OCI-LY7 (cell line): ENCODE measurements at regions not wholly inside any gene's neighbourhood (a gene's known extent, or its start where the extent isn't known, plus 50 kb on each side); places are given as distances from the start of the nearest gene placed in this dataset.
"Not testable (repeated sequence)": the region's sequence is repeated elsewhere in the genome, so short reads cannot be mapped to it uniquely, and the experiment has no call there.

Experiments
- BruUV-seq: library from RNA; stranded (reverse); fragments of 400-500 nt; replicated peaks from 2 replicates; lab custom pipeline; 2021; lab: Mats Ljungman, UMichigan
- CTCF ChIA-PET: fragments of 300-600 bp; sonication (Branson Sonifier 250); formaldehyde crosslinking; loops from one replicate; lab custom pipeline; 2022; ENCODE audit warnings: antibody characterized with exemption; ENCODE audit not compliant: unreplicated experiment; lab: Charles Lee
- POLR2A ChIA-PET: fragments of 300-600 bp; sonication (Branson Sonifier 250); formaldehyde crosslinking; loops from one replicate; lab custom pipeline; 2022; ENCODE audit warnings: antibody characterized with exemption; lab: Charles Lee
- DNase-seq: peaks from one replicate; pipeline ENCODE4 v3.0.0-alpha.2; 2015; ENCODE audit warnings: low spot score
- H2AFZ ChIP-seq: fragments of 200-600 bp; sonication (generic), shearing (Covaris generic); 2 replicates; pipeline ENCODE4 v1.6.1; 2014; ENCODE audit warnings: mild to moderate bottlenecking, antibody characterized with exemption, low read length, moderate library complexity
- H3K27ac ChIP-seq: fragments of 200-600 bp; sonication (generic); 2 replicates; pipeline ENCODE4 v1.5.1; 2014; ENCODE audit warnings: mixed run types, low read depth, mild to moderate bottlenecking, moderate library complexity, low read length, inconsistent platforms; ENCODE audit not compliant: poor library complexity, severe bottlenecking
- H3K36me3 ChIP-seq: fragments of 200-600 bp; sonication (generic); 2 replicates; pipeline ENCODE4 v1.6.1; 2014; ENCODE audit warnings: mild to moderate bottlenecking, antibody characterized with exemption, low read length, moderate library complexity, mixed read lengths; ENCODE audit not compliant: insufficient read depth
- H3K4me1 ChIP-seq: fragments of 200-600 bp; sonication (generic); 2 replicates; pipeline ENCODE4 v1.5.1; 2014; ENCODE audit warnings: mild to moderate bottlenecking, low read length; ENCODE audit not compliant: insufficient read depth, poor library complexity, severe bottlenecking
- H3K4me2 ChIP-seq: fragments of 200-600 bp; sonication (generic); 2 replicates; pipeline ENCODE4 v1.6.1; 2014; ENCODE audit warnings: mild to moderate bottlenecking, low read length
- H3K4me3 ChIP-seq: fragments of 200-600 bp; sonication (generic); 2 replicates; pipeline ENCODE4 v1.5.1; 2014; ENCODE audit warnings: mild to moderate bottlenecking, low read depth, low read length; ENCODE audit not compliant: poor library complexity, severe bottlenecking
- H3K79me2 ChIP-seq: fragments of 200-600 bp; sonication (generic); 2 replicates; pipeline ENCODE4 v1.6.1; 2016; ENCODE audit warnings: low read depth, mild to moderate bottlenecking, low read length, moderate library complexity, mixed read lengths; ENCODE audit not compliant: insufficient read depth
- H3K9me2 ChIP-seq: fragments of 200-600 bp; sonication (generic); 2 replicates; pipeline ENCODE4 v1.6.1; 2016; ENCODE audit warnings: mild to moderate bottlenecking, low read length, mixed read lengths; ENCODE audit not compliant: insufficient read depth
- H3K9me3 ChIP-seq: fragments of 200-600 bp; sonication (generic); 2 replicates; pipeline ENCODE4 v1.6.1; 2014; ENCODE audit warnings: mild to moderate bottlenecking, mixed run types, low read length, mixed read lengths
- H4K20me1 ChIP-seq: fragments of 200-600 bp; sonication (generic); 2 replicates; pipeline ENCODE4 v1.6.1; 2014; ENCODE audit warnings: mild to moderate bottlenecking, antibody characterized with exemption, low read length, moderate library complexity, mixed read lengths; ENCODE audit not compliant: insufficient read depth
- CTCF ChIP-seq: fragments of 200-600 bp; sonication (generic); conservative IDR thresholded peaks from 2 replicates; pipeline ENCODE4 v1.5.1; 2014; ENCODE audit warnings: mild to moderate bottlenecking, antibody characterized with exemption, low read length, moderate library complexity, mixed read lengths
- EZH2phosphoT487 ChIP-seq: fragments of 200-600 bp; sonication (generic); IDR thresholded peaks from 2 replicates; pipeline ENCODE4 v1.6.1; 2018; ENCODE audit warnings: low read depth, borderline replicate concordance, mild to moderate bottlenecking, mixed run types, antibody characterized with exemption, low read length, moderate library complexity, mixed read lengths
- intact Hi-C: fragments of 100-400 bp; cut with micrococcal nuclease; formaldehyde crosslinking; loops from one replicate; pipeline ENCODE4 v1.10.0; 2022; ENCODE audit not compliant: unreplicated experiment

DNA sequence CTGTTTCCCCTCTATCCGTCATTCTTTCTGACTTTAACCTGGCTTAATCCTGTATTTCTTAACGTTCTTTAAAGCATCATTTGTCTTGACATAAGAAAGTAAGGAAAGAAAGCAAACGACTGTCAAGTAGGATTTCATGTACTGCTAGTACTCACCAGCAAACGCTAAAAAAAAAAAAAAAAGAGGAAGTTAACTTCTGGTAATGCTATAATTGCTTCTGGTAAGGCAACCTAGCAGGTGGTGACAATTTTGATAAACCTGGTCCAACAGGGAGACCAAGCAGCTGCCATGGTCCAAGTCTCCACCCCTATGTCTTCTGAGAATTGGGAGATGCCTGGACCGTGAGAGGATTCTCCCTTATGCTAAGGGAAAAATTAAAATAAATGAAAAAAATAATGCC is 306.6 kb downstream of the DAD1 start:
- peak overlapping the region; percentile 71 for H2AFZ ChIP-seq
- peak; percentile 86 for DNase-seq
- peak overlapping the region; percentile 55 for H3K4me3 ChIP-seq
- H3K27ac ChIP-seq = peak overlapping the region; percentile 71
- no peaks in the 10 kb centered on the region for H4K20me1 ChIP-seq
- peaks cover 6% of the 10 kb centered on the region; the same call in 1 of the 2 replicates for H3K9me3 ChIP-seq
- H3K9me2 ChIP-seq = no peaks in the 10 kb centered on the region
- TF ChIP-seq CTCF = no peak
- H3K79me2 ChIP-seq = no peaks in the 10 kb centered on the region
- intact Hi-C loops = loop anchor here (10.0 kb wide), 2 partner anchors 192 to 358 kb away; no protein-coding TSS in a partner anchor
- H3K4me2 ChIP-seq = peak overlapping the region; percentile 80
- CTCF ChIA-PET = interaction anchor here (1.0 kb wide), 1 partner anchor 15 kb away, joined by 3 read pairs; no protein-coding TSS in a partner anchor
- no TSS peak for BruUV-seq
- POLR2A ChIA-PET = interaction anchor here (0.6 to 1.8 kb wide), 7 partner anchors 11 to 917 kb away, joined by 3 to 6 read pairs (median 3); no protein-coding TSS in a partner anchor
- H3K4me1 ChIP-seq = peaks cover 36% of the 10 kb centered on the region
- no peaks in the 10 kb centered on the region for H3K36me3 ChIP-seq

- CTCF ChIA-PET = interaction anchor here (1.0 to 1.2 kb wide), 3 partner anchors 15 to 38 kb away, joined by 3 to 4 read pairs (median 3); no protein-coding TSS in a partner anchor
- Histone ChIP-seq H3K4me1 (peaks cover 36% of the 10 kb centered on the region), H2AFZ (peak overlapping the region; percentile 86), H3K4me3 (peak overlapping the region; percentile 55), H3K27ac (peak overlapping the region; percentile 71), H3K4me2 (peak overlapping the region; percentile 80)
- POLR2A ChIA-PET = interaction anchor here (0.6 to 2.8 kb wide), 12 partner anchors 8 to 577 kb away, joined by 3 to 9 read pairs (median 4); no protein-coding TSS in a partner anchor
- not testable (repeated sequence) for H4K20me1 ChIP-seq, H3K36me3 ChIP-seq, H3K9me2 ChIP-seq, H3K79me2 ChIP-seq, H3K9me3 ChIP-seq, BruUV-seq
- intact Hi-C loops = loop anchor here (10.0 kb wide), 2 partner anchors 193 to 357 kb away; no protein-coding TSS in a partner anchor
- DNase-seq = peak; percentile 63
These were observed 307.6 kb downstream of the DAD1 start for GRCh38 chr14:22281447-22281874.

- peaks cover 6% of the 10 kb centered on the region; the same call in 1 of the 2 replicates for H3K9me3 ChIP-seq
- H4K20me1 ChIP-seq = no peaks in the 10 kb centered on the region
- H3K79me2 ChIP-seq = no peaks in the 10 kb centered on the region
- H3K36me3 ChIP-seq = no peaks in the 10 kb centered on the region
- peak overlapping the region; percentile 86; the same call in 1 of the 2 replicates for H2AFZ ChIP-seq
- DNase-seq = peak; percentile 64
- peak overlapping the region; percentile 71 for H3K27ac ChIP-seq
- intact Hi-C loops = loop anchor here (10.0 kb wide), 2 partner anchors 194 to 356 kb away; no protein-coding TSS in a partner anchor
- peak overlapping the region; percentile 55 for H3K4me3 ChIP-seq
- ChIA-PET POLR2A (interaction anchor here (0.6 to 2.8 kb wide), 13 partner anchors 7 to 577 kb away, joined by 3 to 9 read pairs (median 4); no protein-coding TSS in a partner anchor), CTCF (interaction anchor here (0.9 to 1.2 kb wide), 3 partner anchors 16 to 95 kb away, joined by 3 to 4 read pairs (median 3); no protein-coding TSS in a partner anchor)
- TF ChIP-seq EZH2phosphoT487 (no peak), CTCF (no peak)
- no peaks in the 10 kb centered on the region for H3K9me2 ChIP-seq
- no TSS peak for BruUV-seq
- peak overlapping the region; percentile 80 for H3K4me2 ChIP-seq
- peaks cover 36% of the 10 kb centered on the region for H3K4me1 ChIP-seq
These were observed 308.3 kb downstream of the DAD1 start for GRCh38 chr14:22280497-22281316.
